ENCODE measurements at regions not wholly inside any gene's neighbourhood (a gene's known extent, or its start where the extent isn't known, plus 50 kb on each side); places are given as distances from the start of the nearest gene placed in this dataset.

DNA sequence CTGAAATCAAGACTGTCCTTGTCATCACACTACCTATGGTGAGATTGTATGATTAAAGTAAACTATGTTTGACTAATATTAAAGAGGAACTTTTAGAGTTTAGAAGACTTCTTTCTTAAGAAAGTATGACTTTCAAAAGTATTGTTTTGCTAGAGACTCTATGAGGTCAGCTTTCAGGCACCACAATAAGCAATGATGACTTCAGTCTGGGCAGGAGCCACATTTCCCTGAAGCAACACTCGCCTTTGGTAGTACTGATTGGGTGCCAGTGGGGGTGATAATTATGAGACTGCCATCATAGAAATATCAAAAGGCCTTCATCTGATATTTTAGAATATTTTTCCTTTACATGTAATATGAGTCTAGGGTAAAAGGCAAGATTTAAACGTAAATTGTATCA is 212.6 kb downstream of the DTHD1 start:
- DNase-seq, result no peak

DNA sequence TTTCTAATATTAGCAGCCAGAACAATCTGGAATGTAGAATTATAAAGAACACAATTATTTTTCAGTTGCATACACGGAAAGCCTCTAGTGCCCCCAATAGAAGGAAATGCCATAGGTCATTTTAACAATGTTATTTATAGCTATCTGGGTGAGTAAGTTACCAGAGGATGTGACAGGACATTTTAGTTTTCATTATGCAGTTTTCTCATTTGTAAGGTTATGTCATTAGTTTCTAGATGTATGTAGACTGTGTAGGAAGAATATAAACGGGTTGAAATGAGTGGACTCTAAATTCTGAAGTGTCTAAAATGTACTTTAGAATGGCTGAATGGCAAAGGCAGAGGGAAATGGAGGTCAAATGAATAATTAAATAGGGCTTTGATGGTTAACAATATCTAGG is 213.3 kb downstream of the DTHD1 start:
- DNase-seq, result no peak

DNA sequence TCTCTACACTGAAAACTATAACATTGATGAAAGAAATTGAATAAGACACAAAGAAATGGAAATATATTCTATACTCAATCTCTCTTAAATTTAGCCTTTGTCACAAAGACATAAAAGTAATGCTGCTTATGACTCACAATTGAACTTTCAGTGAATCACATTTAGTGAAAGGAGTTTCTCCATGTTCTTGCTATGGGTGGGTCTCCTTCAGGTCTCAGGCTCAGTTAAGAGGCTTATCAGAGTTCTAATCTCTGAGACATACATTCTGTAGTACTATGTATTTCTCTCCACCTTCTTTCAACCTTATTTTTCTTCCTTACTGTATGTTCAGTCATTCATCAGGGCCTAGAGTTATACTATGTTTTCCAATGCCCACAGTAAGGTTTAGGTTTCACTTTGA is 220.9 kb downstream of the DTHD1 start:
- no peak for DNase-seq

DNA sequence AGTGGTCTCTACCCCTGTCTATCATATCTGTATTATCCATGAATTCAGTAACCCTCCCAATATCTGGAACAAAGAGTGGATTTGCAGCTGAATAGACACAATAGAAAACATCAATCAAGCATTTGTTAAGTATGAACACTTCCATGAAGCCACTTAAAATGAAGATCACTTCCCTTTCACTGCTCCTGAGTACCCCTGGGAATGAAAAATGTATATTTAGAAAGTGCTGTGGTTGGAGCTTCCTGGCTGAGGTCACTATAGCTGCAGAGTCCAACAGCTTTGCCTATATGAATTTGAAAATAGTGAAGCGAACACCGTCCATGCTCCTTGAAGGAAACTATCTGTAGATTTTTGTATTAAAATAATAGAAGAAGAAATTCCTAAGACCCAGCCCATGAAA is 227.0 kb downstream of the DTHD1 start:
- no peak for DNase-seq

DNA sequence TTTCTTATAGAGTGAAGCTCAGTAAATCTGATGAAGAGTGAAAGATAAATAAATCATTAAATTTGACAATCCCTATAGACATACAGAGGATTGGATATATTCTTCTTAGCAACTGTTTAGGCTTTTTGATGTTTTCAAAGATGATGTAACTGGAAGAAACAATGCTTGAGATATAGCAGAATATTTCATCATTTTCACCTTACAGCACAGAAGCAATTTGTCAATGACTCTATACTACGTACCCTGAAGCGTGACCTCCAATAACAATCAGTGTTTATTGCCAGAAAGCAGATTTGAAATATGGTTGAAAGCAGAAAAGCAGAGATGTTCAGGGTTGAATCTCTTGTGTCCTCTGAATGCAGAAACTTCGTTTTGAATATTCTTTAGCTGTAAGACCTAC is 228.4 kb downstream of the DTHD1 start:
- DNase-seq, result no peak

DNA sequence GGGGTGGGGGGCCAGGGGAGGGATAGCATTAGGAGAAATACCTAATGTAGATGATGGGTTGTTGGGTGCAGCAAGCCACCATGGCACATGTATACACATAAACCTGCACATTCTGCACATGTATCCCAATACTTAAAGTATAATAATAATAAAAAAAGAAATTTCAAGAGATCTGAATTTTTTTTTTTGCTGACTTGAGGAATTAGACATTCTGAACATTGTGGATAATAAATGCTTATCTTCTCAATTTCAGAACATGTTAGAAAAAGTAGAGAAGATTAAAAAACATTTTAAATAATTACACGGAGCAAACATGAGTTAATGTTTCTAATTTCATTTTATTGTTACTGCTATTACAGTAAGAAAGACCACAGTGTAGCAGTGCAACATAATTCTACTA is 230.4 kb downstream of the DTHD1 start:
- no peak for DNase-seq

DNA sequence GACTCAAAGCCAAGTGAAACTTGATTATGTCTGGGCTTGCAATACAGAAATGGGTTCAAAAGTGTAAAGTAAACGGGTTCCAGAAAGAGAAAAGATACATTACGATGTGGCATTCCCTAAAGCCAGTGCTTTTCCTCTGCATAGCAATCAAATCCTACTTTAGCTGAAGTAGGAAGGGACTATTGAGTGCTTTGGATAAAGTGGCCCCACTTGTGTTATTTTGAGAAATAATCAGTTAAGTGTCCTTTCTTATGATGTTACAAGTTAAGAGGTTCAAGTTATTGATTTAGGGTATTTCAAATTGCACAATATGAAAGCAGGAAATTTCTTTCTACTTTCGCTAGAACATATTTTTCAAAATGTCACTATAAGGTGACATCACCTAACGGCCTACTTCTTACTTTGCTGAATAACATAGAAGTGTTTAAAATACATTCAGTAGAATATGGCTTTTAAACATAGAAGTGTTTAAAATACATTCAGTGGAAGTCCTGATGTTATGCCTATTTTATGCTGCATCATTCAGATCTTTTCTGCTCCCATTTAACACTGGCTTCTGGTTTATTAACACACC is 235.2 kb downstream of the DTHD1 start:
- DNase-seq, result no peak

DNA sequence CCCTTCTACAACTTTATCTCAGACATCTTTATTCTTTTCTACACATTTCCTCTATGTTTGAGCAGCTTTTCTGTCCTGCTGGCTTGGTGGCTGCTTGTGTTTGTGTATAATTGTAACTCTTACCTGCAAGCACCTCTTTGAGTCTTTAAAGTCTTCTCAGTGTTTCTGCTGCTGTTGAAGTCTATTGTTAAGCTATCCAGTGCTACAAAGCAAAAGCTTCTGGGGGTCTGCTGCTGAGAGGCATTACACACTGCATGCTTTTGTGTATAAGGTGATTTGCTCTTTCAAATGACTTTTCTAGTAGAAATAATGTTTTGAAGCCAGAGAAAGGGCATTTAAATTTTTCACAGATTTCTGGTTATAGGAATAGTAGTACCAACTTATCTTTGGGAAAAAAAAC is 241.8 kb downstream of the DTHD1 start:
- no peak for DNase-seq

DNA sequence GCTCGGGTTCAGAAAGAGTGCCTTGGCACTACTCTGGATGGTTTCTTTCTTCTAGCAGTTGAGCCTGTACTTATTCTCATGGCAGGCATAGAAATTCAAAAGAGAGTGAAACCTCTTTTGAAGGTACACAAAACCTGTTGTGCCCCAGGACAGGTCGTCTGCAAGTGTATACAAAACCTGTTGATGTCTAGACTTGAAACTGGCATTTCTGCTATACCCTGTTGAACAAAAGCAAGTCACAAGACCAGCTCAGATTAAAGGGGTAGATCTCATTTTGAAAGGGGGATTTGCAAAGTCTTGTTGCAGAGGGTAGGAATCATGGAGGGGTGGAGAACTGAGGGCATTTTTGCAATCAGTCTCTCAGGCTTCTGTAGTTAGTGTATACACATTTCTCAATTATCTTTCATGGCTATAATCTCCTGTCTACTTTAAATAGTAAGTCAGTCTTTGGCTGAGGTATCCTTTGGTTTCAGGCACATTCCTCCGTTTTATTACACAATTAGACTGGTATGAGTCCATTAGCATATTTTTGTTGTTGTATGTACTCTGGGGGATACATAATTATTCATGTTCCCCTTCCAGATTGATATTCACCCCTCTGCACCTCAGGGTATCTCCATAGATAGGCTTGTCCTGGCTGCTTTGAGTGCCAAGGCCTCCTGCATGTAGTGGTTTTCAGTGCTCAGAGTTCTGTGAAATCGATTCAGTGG is 251.4 kb downstream of the DTHD1 start:
- no peak for DNase-seq

DNA sequence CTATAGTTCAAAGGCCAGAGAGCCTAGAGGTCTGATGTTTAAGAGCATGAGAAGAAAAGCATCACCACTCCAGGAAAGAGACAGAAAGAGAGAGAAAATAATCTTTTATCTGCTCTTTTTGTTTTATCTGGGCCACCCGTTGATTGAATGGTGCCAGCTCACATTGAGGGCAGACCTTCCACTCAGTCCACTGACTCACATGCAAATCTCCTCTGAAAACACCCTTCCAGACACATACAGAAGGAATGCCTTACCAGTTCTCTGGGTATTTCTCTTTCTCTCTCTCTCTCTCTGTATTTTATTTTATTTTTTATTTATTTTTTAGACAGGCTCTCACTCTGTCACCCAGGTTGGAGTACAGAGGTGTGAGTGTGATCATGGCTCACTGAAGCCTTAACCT is 252.5 kb downstream of the DTHD1 start:
- no peak for DNase-seq

DNA sequence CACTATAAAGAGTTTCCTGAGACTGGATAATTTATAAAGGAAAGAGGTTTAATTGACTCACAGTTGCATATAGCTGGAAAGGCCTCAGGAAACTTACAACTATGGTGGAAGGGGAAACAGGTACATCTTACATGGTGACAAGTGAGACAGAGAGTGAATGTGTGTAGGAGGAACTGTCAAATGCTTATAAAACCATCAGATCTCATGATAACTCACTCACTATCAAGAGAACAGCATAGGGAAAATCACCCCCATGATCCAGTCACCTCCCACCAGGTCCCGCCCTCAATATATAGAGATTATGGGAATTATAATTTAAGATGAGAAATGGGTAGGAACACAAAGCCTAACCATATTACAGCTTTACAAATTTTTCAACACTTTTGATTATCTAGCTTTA is 266.0 kb downstream of the DTHD1 start:
- DNase-seq, result no peak

DNA sequence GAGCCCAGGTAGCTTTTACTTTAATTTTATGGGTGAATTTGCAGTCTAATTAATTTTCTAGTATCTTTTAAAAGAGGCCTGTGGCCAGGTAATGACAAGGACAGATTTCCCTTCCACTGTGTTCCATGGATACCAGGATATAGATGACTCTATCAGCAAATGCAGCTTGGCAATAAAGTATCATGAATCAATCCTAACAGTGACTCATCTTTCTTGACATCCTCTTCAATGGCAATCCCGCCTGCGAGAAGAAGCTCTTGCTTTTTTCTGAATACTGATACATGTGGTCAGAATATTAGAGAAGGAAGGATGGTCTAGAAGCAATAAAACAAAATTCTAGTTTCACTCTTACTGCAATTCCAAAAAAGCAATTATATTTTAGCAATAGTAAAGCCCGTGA is 267.8 kb downstream of the DTHD1 start:
- DNase-seq, result no peak

DNA sequence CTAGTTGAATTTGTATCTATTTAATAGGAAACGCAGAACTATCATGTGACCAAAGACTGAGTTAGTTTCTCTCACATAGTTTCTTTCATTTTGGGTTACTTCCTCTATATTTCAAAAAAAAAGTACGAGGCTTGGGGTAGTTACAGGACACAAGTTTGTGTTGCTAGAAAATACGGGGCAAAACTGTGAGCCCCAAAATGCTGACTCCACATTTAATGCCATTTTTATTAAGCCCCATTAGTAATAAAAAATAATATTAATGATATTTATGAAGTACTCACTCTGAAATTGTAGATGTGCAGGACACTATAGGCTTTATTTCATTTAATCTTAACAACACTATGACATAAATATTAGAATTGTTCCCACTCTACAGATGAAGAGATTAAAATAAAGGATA is 268.6 kb downstream of the DTHD1 start:
- DNase-seq, result no peak

DNA sequence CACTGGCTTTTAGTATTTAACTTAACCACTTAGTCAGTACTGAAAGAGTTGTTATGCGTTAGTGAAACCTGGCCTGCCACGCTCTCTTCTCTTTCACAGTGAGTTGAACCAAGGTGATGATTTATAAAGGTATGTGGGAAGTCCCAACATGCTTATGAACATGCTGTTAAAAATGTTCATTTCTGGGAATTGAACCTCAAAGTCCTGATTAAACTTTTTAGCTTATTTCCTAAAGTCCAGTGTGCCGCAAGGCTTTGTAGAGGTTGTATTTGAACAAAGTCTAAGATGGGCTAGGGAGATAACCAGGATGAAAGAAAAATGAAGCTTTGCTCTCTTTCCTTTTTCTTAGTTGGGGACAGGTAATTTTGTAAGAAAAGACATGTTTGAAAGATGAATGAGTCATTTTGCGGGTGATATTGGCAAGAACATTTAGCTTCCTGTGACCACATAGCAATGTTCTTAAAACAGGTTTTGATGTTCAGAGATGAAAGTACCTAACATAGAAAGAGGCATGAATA is 270.3 kb downstream of the DTHD1 start:
- DNase-seq, result no peak

DNA sequence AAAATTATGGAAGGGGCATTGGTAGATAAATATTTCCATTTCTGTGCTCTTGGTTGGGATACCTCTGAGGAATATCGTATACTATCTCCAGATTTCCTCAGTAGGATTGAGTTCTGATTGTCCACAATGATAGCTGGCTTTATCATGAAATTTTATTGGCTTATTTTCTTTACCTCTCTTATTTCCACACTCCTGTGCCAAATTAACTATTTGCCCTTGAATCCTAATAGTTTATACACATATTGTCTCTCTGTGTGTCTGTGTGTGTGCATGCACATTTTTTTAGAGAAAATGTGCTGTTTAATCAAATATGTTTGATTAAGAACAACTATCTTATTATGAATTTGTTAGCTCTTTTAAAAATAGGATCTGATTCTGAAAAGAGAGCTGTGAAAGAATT is 271.6 kb downstream of the DTHD1 start:
- DNase-seq, result no peak

DNA sequence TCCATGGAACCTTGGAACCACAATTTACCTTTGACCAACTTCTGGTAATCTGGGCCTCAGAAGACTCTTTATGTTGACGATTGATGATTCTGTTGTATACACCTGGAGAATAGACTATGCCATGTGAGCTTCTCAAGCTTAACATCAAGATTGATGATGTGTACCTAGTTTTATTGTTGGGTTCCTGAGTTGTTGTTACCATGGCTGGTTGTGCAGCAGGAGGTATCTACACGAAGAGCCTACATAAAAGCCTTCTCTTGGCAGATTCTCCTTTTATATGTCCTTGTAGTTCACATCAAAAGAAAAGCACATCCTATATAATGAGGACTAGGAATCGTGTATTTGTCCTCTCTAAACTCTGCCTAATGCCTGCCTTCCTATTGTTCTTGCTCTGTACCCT is 272.0 kb downstream of the DTHD1 start:
- DNase-seq, result no peak

DNA sequence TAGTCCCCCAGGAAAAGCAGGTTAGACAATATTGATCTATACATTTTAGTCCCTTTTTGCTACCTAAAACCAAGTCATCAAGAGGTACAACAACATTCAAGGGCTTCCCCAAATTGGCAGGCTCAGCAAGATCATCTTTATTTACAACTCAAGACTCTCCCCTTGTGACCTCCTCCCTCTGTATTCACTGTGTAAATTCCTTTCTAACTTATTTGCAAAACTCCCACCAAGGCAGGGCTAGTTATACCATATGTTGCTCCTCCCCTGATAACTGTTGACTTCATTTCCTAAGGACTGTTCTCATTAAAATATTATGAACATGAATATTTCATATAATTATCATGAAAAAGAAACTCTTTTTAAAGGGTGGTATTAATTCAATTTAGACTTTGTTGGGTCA is 275.6 kb downstream of the DTHD1 start:
- DNase-seq, result no peak

DNA sequence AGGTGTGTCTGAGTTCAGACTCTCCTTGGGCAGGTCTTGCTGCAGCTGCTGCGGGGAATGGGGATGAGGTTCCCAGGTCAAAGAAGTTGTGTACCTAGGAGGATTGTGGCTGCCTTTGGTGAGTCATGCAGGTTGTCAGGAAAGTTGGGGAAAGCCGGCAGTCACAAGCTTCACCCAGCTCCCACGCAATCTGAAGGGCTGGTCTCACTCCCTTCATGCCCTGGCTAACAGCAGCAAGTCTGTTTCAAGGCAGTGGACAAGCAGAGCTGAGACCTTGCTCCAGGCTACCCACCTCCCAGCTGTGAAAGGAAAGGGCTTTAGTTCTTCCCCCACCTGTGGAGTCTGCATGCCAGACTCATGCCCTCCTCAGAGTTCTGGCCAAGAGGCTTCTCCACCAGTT is 287.2 kb downstream of the DTHD1 start:
- DNase-seq, result no peak

DNA sequence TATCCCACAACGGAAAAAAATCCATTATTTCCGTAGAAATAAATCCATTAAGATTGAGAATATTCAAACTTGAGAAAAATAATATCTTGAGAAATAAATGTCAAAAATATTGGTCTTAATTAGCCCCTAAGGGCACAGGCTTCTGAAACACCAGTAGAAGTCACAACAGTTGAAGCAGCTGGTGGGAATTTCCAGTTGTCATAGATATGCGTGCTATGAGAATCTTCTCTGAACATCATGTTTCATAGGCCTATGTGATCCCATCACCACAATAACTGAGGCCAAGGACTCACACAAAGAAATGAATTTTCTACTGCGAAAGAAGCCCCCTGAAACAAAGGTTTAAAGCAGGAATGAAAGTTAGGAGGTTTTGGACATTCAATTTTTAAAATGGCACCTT is 292.0 kb downstream of the DTHD1 start:
- no peak for DNase-seq

DNA sequence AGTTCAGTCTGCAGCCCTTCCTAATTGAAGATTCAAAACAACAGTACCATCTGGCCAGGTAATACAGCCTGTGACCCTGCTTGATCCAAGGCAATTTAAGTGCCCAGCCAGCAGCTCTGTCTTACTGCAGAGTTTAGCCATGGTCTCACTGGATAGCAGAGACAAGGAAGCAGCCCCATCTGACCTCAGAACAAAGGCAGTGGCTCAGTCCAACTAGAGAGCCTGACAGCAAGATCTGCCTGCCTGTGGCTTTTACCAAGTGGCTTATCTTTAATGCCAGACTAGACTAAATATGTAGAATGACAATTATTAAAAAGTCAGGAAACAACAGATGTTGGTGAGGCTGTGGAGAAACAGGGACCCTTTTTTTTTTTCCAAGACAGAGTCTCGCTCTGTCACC is 293.4 kb downstream of the DTHD1 start:
- no peak for DNase-seq

DNA sequence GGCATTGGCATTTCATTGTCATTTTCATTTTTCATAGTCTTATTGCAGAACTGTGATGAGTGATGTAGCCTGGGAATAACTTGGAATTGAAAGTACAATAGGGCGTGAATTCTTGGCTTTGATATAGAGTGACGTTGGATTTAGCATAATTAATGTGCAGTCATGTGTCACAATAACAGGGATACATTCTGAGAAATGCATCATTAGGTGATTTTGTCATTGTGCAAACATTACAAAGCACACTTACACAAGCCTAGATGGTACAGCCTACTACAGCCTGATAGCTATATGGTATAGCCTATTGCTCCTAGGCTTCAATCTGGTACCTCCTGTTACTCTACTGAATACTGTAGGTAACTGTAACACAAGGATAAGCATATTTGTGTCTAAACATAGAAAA is 300.8 kb downstream of the DTHD1 start:
- no peak for DNase-seq

DNA sequence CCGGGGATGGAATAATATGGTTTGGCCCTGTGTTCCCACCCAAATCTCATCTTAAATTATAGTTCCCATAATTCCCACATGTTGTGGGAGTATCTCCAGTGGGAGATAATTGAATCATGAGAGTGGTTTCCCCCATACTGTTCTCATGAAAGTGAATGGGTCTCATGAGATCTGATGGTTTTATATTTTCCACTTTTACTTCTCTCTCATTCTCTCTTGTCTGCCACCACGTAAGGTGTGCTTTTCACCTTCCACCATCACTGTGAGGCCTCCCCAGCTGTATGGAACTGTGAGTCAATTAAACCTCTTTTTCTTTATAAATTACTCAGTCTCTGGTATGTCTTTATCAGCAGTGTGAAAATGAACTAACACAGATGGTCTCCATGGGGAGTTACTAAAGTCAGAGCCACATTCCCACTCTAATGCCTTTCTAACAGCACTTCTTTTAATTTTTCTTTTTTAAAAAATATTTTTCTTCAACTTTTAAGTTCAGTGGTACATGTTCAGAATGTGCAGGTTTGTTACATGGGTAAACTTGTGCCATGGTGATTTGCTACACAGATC is 306.6 kb downstream of the DTHD1 start:
- DNase-seq, result no peak

DNA sequence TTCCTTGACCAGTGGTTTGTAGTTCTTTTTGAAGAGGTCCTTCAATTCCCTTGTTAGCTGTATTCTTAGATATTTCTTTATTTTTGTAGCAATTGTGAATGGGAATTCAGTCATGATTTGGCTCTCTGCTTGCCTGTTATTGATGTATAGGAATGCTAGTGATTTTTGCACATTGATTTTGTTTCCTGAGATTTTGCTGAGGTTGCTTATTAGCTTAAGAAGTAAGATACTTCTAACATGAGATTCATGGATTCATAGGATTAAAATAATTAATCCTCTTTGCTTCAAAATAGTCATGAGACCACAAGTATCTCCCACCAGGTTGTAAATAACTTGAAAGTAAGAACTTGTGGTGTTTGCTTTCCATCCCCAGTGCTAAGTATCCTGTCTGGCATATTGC is 308.9 kb downstream of the DTHD1 start:
- no peak for DNase-seq

DNA sequence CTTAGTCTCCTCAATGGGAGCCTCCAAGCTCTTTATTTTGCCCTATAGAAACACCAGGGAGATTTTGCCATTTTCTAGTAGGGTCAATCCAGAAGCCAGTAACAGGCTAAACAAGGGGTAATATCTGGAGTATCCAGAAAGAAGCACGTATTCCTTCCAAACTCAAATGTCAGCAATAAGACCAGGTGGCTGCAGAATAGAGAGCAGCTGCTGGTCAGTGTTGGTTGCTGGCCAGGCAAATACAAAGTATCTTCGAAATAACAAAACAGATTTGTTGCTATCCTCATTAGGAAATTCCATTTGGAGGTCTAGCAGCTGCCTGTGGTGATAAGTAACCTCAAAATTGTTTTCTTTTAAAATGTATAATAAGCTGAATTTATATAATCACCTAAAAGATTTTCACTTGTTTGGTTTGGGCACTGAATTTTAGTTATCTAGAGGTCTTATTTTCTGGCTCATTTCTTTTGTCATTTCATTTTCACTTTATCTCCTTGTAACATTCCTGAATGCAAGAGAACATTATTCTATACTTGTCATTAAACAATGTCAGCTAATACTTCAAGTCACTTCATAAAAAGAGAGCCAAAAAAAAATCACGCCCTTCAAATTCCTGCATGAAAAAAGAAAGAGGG is 320.6 kb downstream of the DTHD1 start:
- DNase-seq, result no peak

All from CD4-positive, alpha-beta T cell treated with Interleukin-12 subunit alpha and Interleukin-12 subunit beta, for 1 hour (primary cell).